H1 (cell line): ENCODE measurements at regions not wholly inside any gene's neighbourhood (a gene's known extent, or its start where the extent isn't known, plus 50 kb on each side); places are given as distances from the start of the nearest gene placed in this dataset.

Experiments
- CTCF ChIA-PET: fragments of 300-600 bp; sonication (Branson Sonifier 250); formaldehyde crosslinking; loops from one replicate; lab custom pipeline; 2021; ENCODE audit not compliant: partially characterized antibody; lab: Charles Lee
- POLR2A ChIA-PET: fragments of 300-600 bp; sonication (Branson Sonifier 250); formaldehyde crosslinking; loops from one replicate; lab custom pipeline; 2021; ENCODE audit warnings: inconsistent platforms; ENCODE audit not compliant: partially characterized antibody; lab: Charles Lee
- DNase-seq, 2 experiments: peaks; one replicate each; pipeline versions ENCODE4 v3.0.0 to v3.0.0-alpha.2; 2010 to 2022; ENCODE audit warnings: low spot score in 2 of 2, low read depth in 1 of 2, mixed read lengths in 1 of 2
- FAIRE-seq: peaks from 2 replicates; lab custom pipeline; 2011; peaks lifted over from hg19 to GRCh38; lab: Jason Lieb, UNC
- H2AFZ ChIP-seq: 2 replicates; pipeline ENCODE4 v1.8.1; 2012; ENCODE audit warnings: low read length, inconsistent platforms
- H2AK5ac ChIP-seq: 2 replicates; pipeline ENCODE4 v1.6.1; 2013; ENCODE audit warnings: low read depth, low read length
- H2BK120ac ChIP-seq: replicated peaks from 2 replicates; pipeline ENCODE3; 2013; ENCODE audit warnings: low read depth, low read length, inconsistent platforms
- H2BK12ac ChIP-seq: 2 replicates; pipeline ENCODE4 v1.6.1; 2013; ENCODE audit warnings: low read depth, low read length
- H2BK15ac ChIP-seq: 2 replicates; pipeline ENCODE4 v1.6.1; 2013; ENCODE audit warnings: low read length
- H2BK20ac ChIP-seq: 2 replicates; pipeline ENCODE4 v1.6.1; 2013; ENCODE audit warnings: low read length
- H2BK5ac ChIP-seq: 2 replicates; pipeline ENCODE4 v1.6.1; 2013; ENCODE audit warnings: low read depth, low read length
- H3K14ac ChIP-seq: 2 replicates; pipeline ENCODE4 v1.6.1; 2013; ENCODE audit warnings: inconsistent platforms; ENCODE audit not compliant: insufficient read length
- H3K18ac ChIP-seq: 2 replicates; pipeline ENCODE4 v1.6.1; 2013; ENCODE audit warnings: low read length; ENCODE audit errors: extremely low read depth
- H3K23ac ChIP-seq: 2 replicates; pipeline ENCODE4 v1.6.1; 2013; ENCODE audit warnings: inconsistent platforms; ENCODE audit not compliant: insufficient read length
- H3K23me2 ChIP-seq: 2 replicates; pipeline ENCODE4 v1.6.1; 2013; ENCODE audit warnings: low read depth, low read length
- H3K27ac ChIP-seq: 2 replicates; pipeline ENCODE4 v1.6.1; 2011; ENCODE audit warnings: low read depth, low read length, inconsistent platforms
- H3K27me3 ChIP-seq, 4 experiments: replicated peaks in 1 of 4; 1 replicate in 1 of 4; 2 replicates in 3 of 4; pipeline versions ENCODE4 v1.6.1 to v1.8.1; 2011 to 2013; ENCODE audit warnings: low read length in 3 of 4, mild to moderate bottlenecking in 3 of 4, inconsistent platforms in 2 of 4, mixed read lengths in 2 of 4, moderate library complexity in 1 of 4; ENCODE audit not compliant: control insufficient read depth in 3 of 4, insufficient read depth in 3 of 4; ENCODE audit errors: extremely low read depth in 1 of 4
- H3K36me3 ChIP-seq, 4 experiments: 2 replicates each; pipeline versions ENCODE4 v1.6.1 to v1.8.1; 2011 to 2013; ENCODE audit warnings: mild to moderate bottlenecking in 4 of 4, low read length in 3 of 4, moderate library complexity in 2 of 4, control low read depth in 1 of 4, inconsistent platforms in 1 of 4; ENCODE audit not compliant: insufficient read depth in 4 of 4, control insufficient read depth in 2 of 4
- H3K4ac ChIP-seq: replicated peaks from 2 replicates; pipeline ENCODE3; 2013; ENCODE audit warnings: low read length, low read depth, mixed read lengths, inconsistent platforms; ENCODE audit not compliant: insufficient read length
- H3K4me1 ChIP-seq, 4 experiments: replicated peaks in 1 of 4; 1 replicate in 1 of 4; 2 replicates in 3 of 4; pipeline versions ENCODE4 v1.6.1 to v1.8.1; 2011 to 2013; ENCODE audit warnings: low read length in 3 of 4, inconsistent platforms in 2 of 4, mixed read lengths in 1 of 4; ENCODE audit not compliant: insufficient read depth in 4 of 4, control insufficient read depth in 3 of 4
- H3K4me2 ChIP-seq, 2 experiments: 2 replicates each; pipeline versions ENCODE4 v1.6.1 to v1.8.1; 2011 to 2013; ENCODE audit warnings: low read depth in 2 of 2, low read length in 2 of 2, control low read depth in 1 of 2, inconsistent platforms in 1 of 2, mild to moderate bottlenecking in 1 of 2; ENCODE audit not compliant: insufficient read depth in 1 of 2
- H3K4me3 ChIP-seq, 4 experiments: fragments of 200-600, 300-600 bp in 1 of 4; sonication (generic), shearing (Covaris generic), sonication (Bioruptor Twin) in 1 of 4; 2 replicates each; pipeline versions ENCODE4 v1.5.1 to v1.8.1; 2011 to 2016; ENCODE audit warnings: low read length in 4 of 4, low read depth in 3 of 4, control low read depth in 2 of 4, inconsistent platforms in 2 of 4, mild to moderate bottlenecking in 2 of 4, mixed read lengths in 1 of 4, moderate library complexity in 1 of 4; ENCODE audit not compliant: insufficient read depth in 2 of 4; ENCODE audit errors: extremely low read depth in 1 of 4
- H3K56ac ChIP-seq: replicated peaks from 2 replicates; pipeline ENCODE3; 2013; ENCODE audit warnings: low read depth, mild to moderate bottlenecking, mixed read lengths, low read length, inconsistent platforms; ENCODE audit not compliant: insufficient read length
- H3K79me1 ChIP-seq: 2 replicates; pipeline ENCODE4 v1.6.1; 2013; ENCODE audit warnings: low read depth, low read length, control low read depth
- H3K79me2 ChIP-seq, 2 experiments: 2 replicates each; pipeline versions ENCODE4 v1.6.1 to v1.8.1; 2012 to 2013; ENCODE audit warnings: low read length in 2 of 2, mild to moderate bottlenecking in 2 of 2, inconsistent platforms in 1 of 2; ENCODE audit not compliant: insufficient read depth in 2 of 2, control insufficient read depth in 1 of 2
- H3K9ac ChIP-seq, 4 experiments: replicated peaks in 1 of 4; 1 replicate in 1 of 4; 2 replicates in 3 of 4; pipeline versions ENCODE4 v1.6.1 to v1.8.1; 2011 to 2013; ENCODE audit warnings: low read depth in 3 of 4, low read length in 3 of 4, control low read depth in 2 of 4, mild to moderate bottlenecking in 2 of 4, moderate library complexity in 2 of 4, inconsistent platforms in 1 of 4; ENCODE audit errors: extremely low read depth in 1 of 4
- H3K9me3 ChIP-seq, 2 experiments: 2 replicates each; pipeline versions ENCODE4 v1.6.1 to v1.8.1; 2012 to 2013; ENCODE audit warnings: mild to moderate bottlenecking in 2 of 2, moderate library complexity in 2 of 2, control low read depth in 1 of 2, inconsistent platforms in 1 of 2, low read depth in 1 of 2, low read length in 1 of 2, mixed read lengths in 1 of 2; ENCODE audit not compliant: insufficient read depth in 2 of 2
- H4K20me1 ChIP-seq, 2 experiments: replicated peaks in 1 of 2; 2 replicates each; pipeline versions ENCODE3 to v1.8.1; 2011 to 2013; ENCODE audit warnings: inconsistent platforms in 2 of 2, low read length in 2 of 2, mild to moderate bottlenecking in 1 of 2; ENCODE audit not compliant: insufficient read depth in 2 of 2, control insufficient read depth in 1 of 2
- H4K5ac ChIP-seq: 2 replicates; pipeline ENCODE4 v1.6.1; 2013; ENCODE audit warnings: low read length, low read depth, mixed read lengths, inconsistent platforms; ENCODE audit not compliant: insufficient read length
- H4K8ac ChIP-seq: 2 replicates; pipeline ENCODE4 v1.8.0; 2013; ENCODE audit warnings: mild to moderate bottlenecking, moderate library complexity, low read length, inconsistent platforms; ENCODE audit not compliant: insufficient read depth; ENCODE audit errors: extremely low read depth
- H4K91ac ChIP-seq: replicated peaks from 2 replicates; pipeline ENCODE3; 2013; ENCODE audit warnings: low read length, mixed read lengths, inconsistent platforms; ENCODE audit not compliant: insufficient read length
- CTBP2 ChIP-seq: IDR thresholded peaks from 2 replicates; pipeline ENCODE4 v1.7.0; 2011; ENCODE audit warnings: borderline replicate concordance, mild to moderate bottlenecking, moderate library complexity, mixed read lengths, low read length; ENCODE audit not compliant: insufficient read depth, insufficient read length
- POLR2AphosphoS5 ChIP-seq: IDR thresholded peaks from 2 replicates; pipeline ENCODE4 v1.6.1; 2011; ENCODE audit warnings: low read depth, low read length
- POU5F1 ChIP-seq: IDR thresholded peaks from 2 replicates; pipeline ENCODE4 v1.6.1; 2011; ENCODE audit warnings: low read depth, mild to moderate bottlenecking, low read length, moderate library complexity
- RFX5 ChIP-seq: IDR thresholded peaks from 2 replicates; pipeline ENCODE4 v1.6.1; 2011; ENCODE audit warnings: low read depth, low read length, improper control_type of control experiment, borderline replicate concordance
- YY1 ChIP-seq: IDR thresholded peaks from 2 replicates; pipeline ENCODE4 v1.6.1; 2011; ENCODE audit warnings: low read depth, mild to moderate bottlenecking, low read length
- WGBS, 2 experiments: shearing (Covaris generic) in 1 of 2; methylation state at CpG; one replicate each; pipeline versions ENCODE4 v1.1.6 to v1.1.7; 2013 to 2015; ENCODE audit warnings: low lambda C conversion rate in 2 of 2, mixed read lengths in 2 of 2, inconsistent platforms in 1 of 2, low coverage in 1 of 2, missing lambda C conversion rate in 1 of 2; ENCODE audit not compliant: insufficient replicate concordance in 2 of 2, insufficient coverage in 1 of 2, insufficient read length in 1 of 2; ENCODE audit errors: extremely low coverage in 1 of 2, missing lambda C conversion rate in 1 of 2; 5-methylcytosine and 5-hydroxymethylcytosine counted together
- TF ChIP-seq, protein P1 (sequence below): IDR thresholded peaks from 2 replicates; pipeline ENCODE4 v1.6.1; 2012; ENCODE audit warnings: inconsistent platforms
- TF ChIP-seq, protein P2 (sequence below): IDR thresholded peaks from 2 replicates; pipeline ENCODE4 v1.6.1; 2012; ENCODE audit warnings: inconsistent platforms

DNA sequence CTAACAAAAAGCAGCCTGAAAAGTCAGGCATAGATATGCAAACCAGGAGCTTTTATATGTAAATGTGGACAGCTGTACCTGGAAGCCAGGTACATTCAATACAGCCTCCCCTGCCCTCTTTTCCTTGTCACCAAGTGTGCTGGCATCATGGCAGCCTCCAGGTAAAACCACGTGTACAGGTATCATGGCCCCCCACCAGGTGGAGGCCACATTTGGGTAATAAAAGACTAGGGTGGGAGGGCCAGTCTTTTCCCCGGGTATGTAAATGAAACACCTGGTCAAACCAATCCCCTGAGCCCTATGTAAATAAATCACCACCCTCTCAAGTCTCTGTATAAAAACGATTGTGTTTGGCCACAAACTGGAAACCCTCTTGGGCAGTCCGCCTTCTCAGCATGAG, 226.4 kb upstream of the GOT2 start:
- peak in 1 of 2 experiments; percentile 48 for DNase-seq
- Histone ChIP-seq H2AK5ac (no peak overlapping the region), H4K5ac (no peak overlapping the region), H3K9ac (no peak overlapping the region), H3K4ac (no peak overlapping the region), H3K9me3 (no peaks in the 10 kb centered on the region), H3K27me3 (no peaks in the 10 kb centered on the region), H3K4me1 (peaks cover 0 to 6% (median 2%) of the 10 kb centered on the region in 4 experiments; a peak in 1 of 7 replicates), H4K91ac (no peak overlapping the region), H3K4me2 (no peak overlapping the region), H2BK5ac (no peak overlapping the region), H3K4me3 (no peak overlapping the region), H3K14ac (no peak overlapping the region), H2BK15ac (peak overlapping the region; percentile 61; the same call in 1 of the 2 replicates), H2BK12ac (no peak overlapping the region), H3K23ac (no peak overlapping the region), H3K79me2 (no peaks in the 10 kb centered on the region), H2BK120ac (no peak overlapping the region), H2BK20ac (peak overlapping the region; percentile 49; the same call in 1 of the 2 replicates), H3K79me1 (no peaks in the 10 kb centered on the region), H3K27ac (no peak overlapping the region), H4K8ac (no peak overlapping the region), H3K23me2 (no peaks in the 10 kb centered on the region), H3K56ac (no peak overlapping the region), H2AFZ (no peak overlapping the region), H3K18ac (no peak overlapping the region), H4K20me1 (no peaks in the 10 kb centered on the region), H3K36me3 (no peaks in the 10 kb centered on the region)
- TF ChIP-seq, protein P1, sequence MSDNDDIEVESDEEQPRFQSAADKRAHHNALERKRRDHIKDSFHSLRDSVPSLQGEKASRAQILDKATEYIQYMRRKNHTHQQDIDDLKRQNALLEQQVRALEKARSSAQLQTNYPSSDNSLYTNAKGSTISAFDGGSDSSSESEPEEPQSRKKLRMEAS, result peak; percentile 82
- peak; percentile 15; the same call in 1 of the 2 replicates for TF ChIP-seq POU5F1
- no peak for TF ChIP-seq POLR2AphosphoS5
- TF ChIP-seq RFX5, result no peak
- peak; percentile 82 for TF ChIP-seq YY1
- no peak for TF ChIP-seq CTBP2
- TF ChIP-seq, protein P2, sequence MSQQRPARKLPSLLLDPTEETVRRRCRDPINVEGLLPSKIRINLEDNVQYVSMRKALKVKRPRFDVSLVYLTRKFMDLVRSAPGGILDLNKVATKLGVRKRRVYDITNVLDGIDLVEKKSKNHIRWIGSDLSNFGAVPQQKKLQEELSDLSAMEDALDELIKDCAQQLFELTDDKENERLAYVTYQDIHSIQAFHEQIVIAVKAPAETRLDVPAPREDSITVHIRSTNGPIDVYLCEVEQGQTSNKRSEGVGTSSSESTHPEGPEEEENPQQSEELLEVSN, result peak; percentile 45; the same call in 1 of the 2 replicates
- POLR2A ChIA-PET, result no interaction called here
- FAIRE-seq, result no peak
- WGBS, 2 experiments, result 71% methylated on average over 4 of the region's 4 CpGs; no CpG with 5 or more reads in 1 of the 2 experiments
- CTCF ChIA-PET, result interaction anchor here (1.5 to 2.4 kb wide), 2 partner anchors 8 to 17 kb away, joined by 5 to 8 read pairs; no protein-coding TSS in a partner anchor
